GM10266 (cell line): ENCODE measurements at regions not wholly inside any gene's neighbourhood (a gene's known extent, or its start where the extent isn't known, plus 50 kb on each side); places are given as distances from the start of the nearest gene placed in this dataset.

ENCODE experiments used
- DNase-seq: peaks from one replicate; pipeline ENCODE4 v3.0.0; 2012; ENCODE audit errors: extremely low spot score
- TF ChIP-seq, protein P1 (sequence below): IDR thresholded peaks from 2 replicates; pipeline ENCODE4 v1.5.1; 2012; ENCODE audit warnings: mild to moderate bottlenecking, low read depth; ENCODE audit not compliant: control insufficient read depth, insufficient read depth; ENCODE audit errors: missing control alignments

DNA sequence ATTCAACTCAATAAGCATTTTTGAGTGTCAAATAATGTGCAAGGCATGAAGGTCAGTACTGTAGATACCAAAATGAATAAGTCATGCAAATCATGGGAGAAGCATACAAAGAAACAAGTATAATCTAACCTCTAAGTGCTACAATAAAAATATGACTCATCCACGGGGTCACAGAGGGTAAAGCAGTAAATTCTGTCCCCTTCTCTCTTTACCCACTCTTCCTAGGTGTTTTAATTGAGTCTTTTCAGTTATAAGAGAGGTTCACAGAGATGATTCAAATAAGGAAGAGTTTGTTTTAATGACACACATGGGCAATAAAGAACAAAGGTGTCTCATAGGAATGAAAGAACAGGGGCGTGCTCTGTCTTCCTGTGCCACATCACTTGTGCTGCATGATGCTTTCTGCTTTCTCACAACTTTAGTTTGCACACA lies 71.5 kb upstream of the DAAM1 start:
- TF ChIP-seq, protein P1, sequence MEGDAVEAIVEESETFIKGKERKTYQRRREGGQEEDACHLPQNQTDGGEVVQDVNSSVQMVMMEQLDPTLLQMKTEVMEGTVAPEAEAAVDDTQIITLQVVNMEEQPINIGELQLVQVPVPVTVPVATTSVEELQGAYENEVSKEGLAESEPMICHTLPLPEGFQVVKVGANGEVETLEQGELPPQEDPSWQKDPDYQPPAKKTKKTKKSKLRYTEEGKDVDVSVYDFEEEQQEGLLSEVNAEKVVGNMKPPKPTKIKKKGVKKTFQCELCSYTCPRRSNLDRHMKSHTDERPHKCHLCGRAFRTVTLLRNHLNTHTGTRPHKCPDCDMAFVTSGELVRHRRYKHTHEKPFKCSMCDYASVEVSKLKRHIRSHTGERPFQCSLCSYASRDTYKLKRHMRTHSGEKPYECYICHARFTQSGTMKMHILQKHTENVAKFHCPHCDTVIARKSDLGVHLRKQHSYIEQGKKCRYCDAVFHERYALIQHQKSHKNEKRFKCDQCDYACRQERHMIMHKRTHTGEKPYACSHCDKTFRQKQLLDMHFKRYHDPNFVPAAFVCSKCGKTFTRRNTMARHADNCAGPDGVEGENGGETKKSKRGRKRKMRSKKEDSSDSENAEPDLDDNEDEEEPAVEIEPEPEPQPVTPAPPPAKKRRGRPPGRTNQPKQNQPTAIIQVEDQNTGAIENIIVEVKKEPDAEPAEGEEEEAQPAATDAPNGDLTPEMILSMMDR = no peak
- no peak for DNase-seq

DNA sequence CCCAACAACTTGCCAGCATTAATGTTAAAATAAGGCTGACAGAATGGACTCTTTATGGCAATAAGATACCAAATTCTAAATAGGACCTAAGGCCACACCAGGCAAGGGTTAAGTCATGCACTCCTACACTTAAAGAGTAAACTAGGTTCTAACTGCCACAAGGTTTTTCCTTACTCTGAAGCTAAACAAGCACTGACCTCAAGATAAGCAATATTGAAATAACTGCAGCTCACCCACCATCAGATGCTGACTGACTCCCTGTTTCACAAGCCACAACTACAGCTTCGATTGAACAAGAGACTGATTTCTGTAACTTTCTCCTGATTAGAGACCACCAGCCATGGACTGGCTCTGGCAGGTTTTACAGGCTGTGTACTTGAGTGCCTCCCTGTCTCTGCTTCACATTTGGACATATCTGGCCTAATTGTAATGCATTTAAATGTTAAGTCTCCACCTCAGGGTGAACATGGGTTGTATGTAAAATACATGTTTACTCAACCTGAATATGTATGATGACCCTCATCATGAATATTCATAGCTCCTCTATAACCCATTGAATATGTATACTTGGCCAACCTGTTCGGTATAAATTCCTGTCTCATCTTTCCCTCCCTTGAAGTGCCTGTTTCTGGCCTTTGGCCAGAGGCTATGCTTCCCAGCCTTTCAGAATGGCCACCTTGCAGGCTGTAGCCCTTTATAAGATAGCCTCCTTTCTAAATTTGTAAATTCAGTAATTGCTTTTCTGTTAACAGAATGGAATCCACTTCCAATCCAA lies 70.5 kb upstream of the DAAM1 start:
- TF ChIP-seq, protein P1 = no peak
- no peak for DNase-seq

DNA sequence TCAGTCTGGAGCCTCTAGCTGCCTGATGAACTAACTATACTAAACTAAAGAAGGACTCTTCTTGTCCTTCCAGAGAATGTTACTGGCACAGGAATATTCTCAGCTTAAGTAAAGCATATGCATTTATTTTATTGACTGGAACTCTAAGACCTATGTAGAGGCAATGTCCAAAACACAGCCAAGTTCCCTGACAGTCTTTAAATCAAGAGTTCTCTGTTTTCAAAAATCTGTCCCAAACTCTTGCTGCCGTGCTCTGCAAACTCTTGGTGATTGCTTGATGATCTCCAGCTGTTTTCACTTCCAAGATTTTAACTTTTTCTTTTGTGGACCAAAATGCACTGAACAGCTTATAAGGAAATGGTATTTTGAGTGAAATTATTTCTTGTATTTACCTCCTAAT lies 67.5 kb upstream of the DAAM1 start:
- DNase-seq = no peak
- TF ChIP-seq, protein P1 = no peak

DNA sequence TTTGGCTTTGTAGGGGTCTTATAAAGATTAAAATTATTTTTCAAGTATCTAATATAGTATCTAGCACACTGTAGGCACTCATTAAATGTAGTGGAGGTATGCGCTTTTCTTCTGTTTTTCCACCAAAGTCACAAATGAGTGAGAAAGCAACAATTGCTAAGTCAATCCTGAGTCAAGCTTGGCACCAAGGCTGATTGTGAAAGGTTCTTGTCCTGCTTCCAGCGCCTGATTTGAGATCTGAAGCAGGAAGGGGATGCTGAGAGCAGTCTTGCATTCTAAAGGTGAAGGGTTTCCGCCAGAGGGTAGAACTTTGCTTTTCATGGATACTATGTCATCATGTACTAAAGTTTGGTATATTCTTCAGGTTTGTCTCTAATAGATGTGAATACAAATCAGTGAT lies 64.9 kb upstream of the DAAM1 start:
- no peak for DNase-seq
- TF ChIP-seq, protein P1 = no peak

DNA sequence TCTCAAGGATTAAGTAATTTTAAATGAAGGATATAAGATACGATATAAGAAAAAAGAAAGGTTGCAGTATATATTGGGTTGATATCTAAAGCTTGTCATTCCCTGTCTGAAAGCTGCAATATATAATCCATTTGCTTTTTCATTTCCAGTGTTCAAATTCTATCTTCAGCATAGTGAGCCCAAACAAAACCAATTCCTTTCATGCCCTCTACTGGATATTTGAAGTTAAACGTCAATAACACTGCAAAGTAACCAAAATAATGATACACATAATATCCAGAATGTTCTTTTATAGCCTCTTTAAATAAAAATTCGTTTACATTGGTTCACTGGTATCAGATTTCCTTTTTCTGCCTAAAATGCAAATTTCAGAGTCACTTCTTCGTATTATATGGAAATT lies 64.5 kb upstream of the DAAM1 start:
- no peak for DNase-seq
- TF ChIP-seq, protein P1 = peak; percentile 26

DNA sequence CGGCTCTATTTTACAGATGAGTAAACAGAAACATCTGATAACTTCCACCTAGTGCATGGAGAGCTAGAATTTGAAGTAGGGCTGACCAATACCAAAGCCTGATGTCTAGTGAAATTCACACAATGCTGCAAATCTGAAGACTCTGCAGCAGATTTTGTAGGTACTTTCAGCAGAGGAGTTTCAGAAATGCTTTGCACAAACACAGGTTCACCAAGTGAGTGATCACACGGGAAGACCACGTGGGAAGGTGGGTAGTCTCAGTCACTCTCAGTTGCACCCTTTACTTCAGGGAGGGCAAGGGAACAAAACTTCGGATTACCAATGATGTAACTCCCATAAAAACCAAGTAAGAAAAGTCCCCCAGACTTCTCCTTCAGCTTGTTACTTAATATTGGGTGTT lies 63.3 kb upstream of the DAAM1 start:
- no peak for DNase-seq

More for the DNA sequence above, 63.3 kb upstream of the DAAM1 start:
- TF ChIP-seq, protein P1 = no peak
